NCI-H82 treated with DMSO at 0.1 percent for 48 hours (cell line): ENCODE measurements at regions not wholly inside any gene's neighbourhood (a gene's known extent, or its start where the extent isn't known, plus 50 kb on each side); places are given as distances from the start of the nearest gene placed in this dataset.
A peak's percentile ranks its signal among the peaks of the same experiment; 100 is the strongest.
"Not testable (repeated sequence)": the region's sequence is repeated elsewhere in the genome, so short reads cannot be mapped to it uniquely, and the experiment has no call there.

Source experiments
- DNase-seq: peaks from one replicate; lab custom pipeline; 2025; ENCODE audit not compliant: unreplicated experiment; lab: John Stamatoyannopoulos, UW

DNA sequence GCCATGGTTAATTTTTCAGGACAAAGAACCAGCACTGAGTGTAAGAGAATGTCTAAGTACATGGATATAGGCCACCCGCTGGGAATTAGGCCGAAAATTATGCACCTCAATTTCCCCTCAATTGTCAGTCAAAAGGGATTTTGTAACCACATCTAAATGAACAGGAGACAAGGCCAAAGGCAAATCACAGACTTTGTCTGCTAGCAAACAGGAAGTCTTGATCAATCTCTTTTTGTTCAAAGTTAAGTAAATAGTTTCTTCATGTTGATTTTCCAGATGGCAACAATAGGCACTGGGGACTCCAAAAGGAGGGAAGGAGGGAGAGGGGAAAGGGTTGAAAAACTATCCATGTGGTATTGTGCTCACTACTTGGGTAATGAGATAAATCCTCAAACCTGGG lies 276.0 kb downstream of the COG6 start:
- DNase-seq, result no peak

- DNase-seq, result not testable (repeated sequence)
These were observed 277.1 kb downstream of the COG6 start for GRCh38 chr13:39932514-39932913.

DNA sequence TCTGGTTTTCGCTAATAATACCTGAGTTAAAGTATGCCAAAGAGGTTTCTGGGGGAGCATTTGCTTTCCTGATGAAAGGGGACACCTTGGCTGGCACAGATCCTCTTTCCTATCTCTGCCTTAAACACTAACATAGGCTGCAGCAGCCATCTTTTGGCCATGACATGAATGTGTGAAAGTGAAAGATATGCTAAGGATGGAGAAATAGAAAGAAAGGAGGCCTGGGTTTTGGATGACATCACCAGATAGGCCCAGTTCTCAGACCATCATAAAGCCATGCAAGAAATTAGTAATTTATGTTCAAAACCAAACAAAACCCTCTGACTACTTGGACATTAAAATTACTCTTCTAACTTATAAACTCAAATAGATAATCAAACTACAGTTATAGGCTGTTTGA lies 279.7 kb downstream of the COG6 start:
- DNase-seq, result no peak

DNA sequence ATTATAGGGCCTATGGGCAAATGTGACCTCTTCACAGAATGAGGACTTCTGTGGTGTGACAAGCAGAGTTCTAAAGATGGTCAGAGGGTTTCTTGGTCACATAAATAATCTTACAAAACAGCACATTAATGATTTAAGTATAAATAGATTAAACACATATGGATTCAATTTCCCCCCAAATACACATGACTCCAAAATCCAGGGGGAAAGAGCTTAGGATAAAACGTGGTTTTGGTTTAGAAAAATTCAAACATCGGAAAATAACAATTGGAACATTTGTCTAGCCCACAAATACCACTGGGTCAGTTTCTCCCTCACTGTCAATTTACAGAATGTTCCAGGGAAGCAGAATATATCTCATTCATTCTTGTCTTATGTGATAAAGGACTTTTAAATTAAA lies 283.1 kb downstream of the COG6 start:
- DNase-seq, result no peak

GRCh38 chr13:39941236-39941635 lies 285.8 kb downstream of the COG6 start:
- no peak for DNase-seq

- DNase-seq, result no peak
These were observed 286.6 kb downstream of the COG6 start for GRCh38 chr13:39941911-39942551.

GRCh38 chr13:39942552-39943273 lies 287.3 kb downstream of the COG6 start:
- DNase-seq, result peak; percentile 97

DNA sequence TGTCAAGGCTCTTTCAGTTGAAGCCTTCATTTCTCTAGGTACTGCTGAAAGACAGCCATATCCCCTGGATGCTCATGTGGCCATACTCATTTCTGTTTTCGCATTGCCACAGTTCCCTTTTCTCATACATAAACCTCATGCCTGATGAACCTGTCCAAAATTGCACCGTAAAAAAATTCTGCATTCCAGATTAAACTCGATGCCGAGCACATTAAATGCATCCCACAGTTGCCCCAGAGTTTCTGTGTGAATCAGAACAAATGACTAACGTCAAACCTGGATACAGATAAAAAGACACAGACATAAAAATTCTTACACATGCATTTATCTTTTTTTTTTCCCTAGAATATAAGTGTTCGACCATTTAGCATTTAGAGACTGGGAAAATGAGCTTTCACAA lies 288.2 kb downstream of the COG6 start:
- no peak for DNase-seq

GRCh38 chr13:39945226-39945625 lies 289.8 kb downstream of the COG6 start:
- no peak for DNase-seq

GRCh38 chr13:39946769-39947168 lies 291.3 kb downstream of the COG6 start:
- DNase-seq, result no peak

GRCh38 chr13:39951301-39951700 lies 295.8 kb downstream of the COG6 start:
- DNase-seq, result no peak

GRCh38 chr13:39952249-39953233 lies 297.1 kb downstream of the COG6 start:
- DNase-seq, result no peak

DNA sequence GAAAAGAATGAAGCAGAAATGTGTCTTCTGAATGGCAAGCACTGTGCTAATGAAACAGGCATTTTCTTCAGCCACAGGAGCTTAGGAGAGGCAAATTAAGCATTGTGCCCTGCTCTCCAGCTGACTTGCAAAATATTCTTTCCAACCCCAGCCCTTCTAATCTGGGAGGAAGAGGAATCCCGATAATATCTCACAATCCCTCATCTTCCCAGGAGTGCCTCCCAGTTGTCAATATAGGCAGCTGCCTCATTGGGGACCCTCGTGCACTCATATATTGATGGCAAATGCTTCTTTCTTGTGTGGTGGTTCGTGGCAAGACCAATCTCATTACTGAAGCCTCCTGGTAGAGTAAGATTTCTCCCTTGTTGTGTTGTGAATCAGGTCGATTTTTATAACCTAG lies 299.0 kb downstream of the COG6 start:
- DNase-seq, result no peak

- no peak for DNase-seq
These were observed 300.1 kb downstream of the COG6 start for GRCh38 chr13:39955560-39955959.

DNA sequence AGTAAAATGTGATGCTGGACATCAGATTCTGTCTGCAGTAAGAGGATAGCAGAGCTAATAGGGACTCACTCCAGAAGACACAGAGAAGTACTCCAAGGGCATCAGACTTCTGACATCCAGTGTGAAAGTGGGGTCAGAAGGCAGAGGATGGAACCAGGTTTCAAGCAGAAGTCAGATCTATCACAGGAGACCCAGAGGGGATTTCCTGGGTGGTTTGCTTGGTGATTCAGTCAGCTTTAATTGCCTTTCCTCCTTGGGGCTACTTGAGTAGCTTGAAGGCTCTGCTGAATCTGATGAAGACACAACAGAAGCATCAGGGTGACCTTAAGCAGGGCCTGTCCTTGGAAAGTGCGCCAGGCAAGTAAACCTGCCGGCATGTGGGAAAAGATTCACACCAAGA lies 300.6 kb downstream of the COG6 start:
- DNase-seq, result no peak

GRCh38 chr13:39957868-39958677 lies 302.6 kb downstream of the COG6 start:
- no peak for DNase-seq

DNA sequence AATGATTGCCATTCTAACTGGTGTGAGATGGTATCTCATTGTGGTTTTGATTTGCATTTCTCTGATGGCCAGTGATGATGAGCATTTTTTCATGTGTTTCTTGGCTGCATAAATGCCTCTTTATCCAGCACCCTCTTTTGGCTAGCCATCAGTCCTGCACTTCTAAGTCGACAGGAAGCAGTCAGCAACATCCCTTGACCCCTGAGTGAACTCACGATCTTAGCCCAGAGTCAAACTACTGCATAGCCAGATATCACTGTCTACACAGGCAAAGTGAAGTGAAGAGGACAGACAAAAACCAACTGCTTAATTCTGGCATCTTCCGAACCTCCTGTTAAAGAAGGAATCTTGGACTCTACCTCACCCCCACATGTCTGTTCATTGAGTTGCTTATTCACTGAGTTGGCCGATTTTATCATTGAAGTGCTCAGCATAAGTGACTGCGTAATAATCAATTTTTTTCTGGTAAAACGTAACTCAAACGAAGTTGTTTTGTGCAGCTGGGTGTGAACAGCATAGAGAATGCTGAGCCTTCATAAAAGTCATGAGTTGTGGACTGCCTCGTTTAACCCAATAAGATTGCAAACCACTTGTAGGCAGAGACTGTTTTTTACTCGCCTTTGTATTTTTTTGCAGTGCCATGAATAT lies 304.2 kb downstream of the COG6 start:
- DNase-seq, result no peak

GRCh38 chr13:39960191-39960590 lies 304.7 kb downstream of the COG6 start:
- no peak for DNase-seq

DNA sequence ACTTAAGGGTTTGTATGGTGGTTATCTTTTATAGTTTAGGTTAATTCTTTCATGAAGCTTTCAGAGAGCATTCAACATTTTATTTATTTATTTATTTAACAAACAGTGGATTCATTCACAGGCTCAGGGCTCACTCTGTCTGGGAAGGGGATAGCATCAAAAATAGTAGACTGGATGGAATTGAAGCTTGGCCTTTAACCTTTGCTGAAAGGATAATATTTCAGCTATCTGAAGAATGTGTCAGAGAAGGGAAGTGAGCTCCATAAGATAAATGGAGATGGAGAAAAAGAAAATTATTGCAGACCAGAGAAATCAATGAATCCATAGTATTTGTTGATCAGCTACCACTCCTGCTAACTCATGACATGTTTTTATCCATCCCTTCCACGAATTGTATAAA lies 305.6 kb downstream of the COG6 start:
- no peak for DNase-seq

DNA sequence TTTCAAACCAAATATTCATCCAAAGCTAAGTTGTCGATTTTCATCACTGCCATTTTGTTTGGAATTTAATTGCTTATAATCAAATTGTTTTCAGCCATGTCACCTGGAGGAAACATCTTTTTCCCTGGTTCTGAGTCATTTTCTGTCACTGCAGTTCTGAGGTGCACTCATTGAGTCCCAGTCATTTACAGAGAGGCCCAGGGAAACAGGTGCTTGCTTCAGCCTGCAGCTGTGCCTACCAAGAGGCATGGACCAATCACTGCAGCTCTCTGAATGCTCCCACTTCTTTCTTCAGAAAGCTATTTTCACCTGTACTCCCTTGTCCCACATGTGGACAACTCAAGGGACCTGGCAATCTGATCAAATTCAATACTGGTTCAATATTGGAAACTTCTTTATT lies 308.1 kb downstream of the COG6 start:
- no peak for DNase-seq
